Right renal pelvis (tissue), 4 donors: ENCODE measurements at regions not wholly inside any gene's neighbourhood (a gene's known extent, or its start where the extent isn't known, plus 50 kb on each side); places are given as distances from the start of the nearest gene placed in this dataset.

Experiments used
- DNase-seq, 4 donors: peaks; one replicate each; pipeline ENCODE4 v3.0.0-alpha.2; 2013; ENCODE audit warnings: low read depth in 4 of 4, low spot score in 3 of 4, missing footprints in 1 of 4

DNA sequence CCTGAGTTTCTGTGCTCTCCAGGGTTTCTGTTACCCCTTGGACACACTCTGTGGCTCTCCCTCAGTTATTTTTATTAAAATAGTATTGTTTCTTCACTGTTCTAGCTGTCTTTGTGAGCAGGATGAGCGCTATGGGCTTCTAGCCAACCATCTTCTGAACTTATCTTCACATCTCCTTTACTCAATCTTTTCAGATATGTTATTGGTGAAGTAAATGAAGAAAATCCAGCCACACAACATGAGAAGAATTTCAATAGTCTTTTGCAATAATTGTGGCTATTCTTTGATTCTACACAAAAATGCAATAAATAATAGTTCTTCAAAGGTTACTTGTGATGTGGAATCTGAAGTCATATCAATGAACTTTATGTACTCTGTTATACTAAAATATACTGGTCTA, 80.3 kb upstream of the CAMK1G start:
- no peak for DNase-seq

GRCh38 chr1:209504571-209504970, 78.9 kb upstream of the CAMK1G start:
- no peak for DNase-seq

GRCh38 chr1:209505044-209505443, 78.5 kb upstream of the CAMK1G start:
- no peak for DNase-seq

- no peak for DNase-seq
Observed at GRCh38 chr1:209506101-209506500, 77.4 kb upstream of the CAMK1G start.

- no peak for DNase-seq
Observed at GRCh38 chr1:209509039-209509438, 74.5 kb upstream of the CAMK1G start.

DNA sequence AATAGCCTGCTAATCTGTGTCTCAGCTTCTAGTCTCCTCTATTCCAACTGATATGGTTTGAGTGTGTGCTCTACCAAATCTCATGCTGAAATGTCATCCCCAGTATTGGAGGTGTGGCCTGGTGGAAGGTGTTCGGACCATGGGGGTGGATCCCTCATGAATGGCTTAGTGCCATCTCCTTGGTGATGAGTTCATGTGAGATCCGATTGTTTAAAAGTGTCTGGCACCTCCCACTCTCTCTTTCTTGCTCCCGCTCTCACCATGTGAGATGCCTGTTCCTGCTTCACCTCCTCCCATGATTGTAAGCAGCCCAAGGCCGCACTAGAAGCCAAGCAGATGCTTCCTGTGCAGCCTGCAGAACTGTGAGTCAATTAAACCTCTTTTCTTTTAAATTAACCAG, 73.5 kb upstream of the CAMK1G start:
- no peak for DNase-seq

- no peak for DNase-seq
Observed at GRCh38 chr1:209511169-209511568, 72.3 kb upstream of the CAMK1G start.

- no peak for DNase-seq
Observed at GRCh38 chr1:209512821-209513220, 70.7 kb upstream of the CAMK1G start.

- DNase-seq, result no peak
Observed at GRCh38 chr1:209513226-209513625, 70.3 kb upstream of the CAMK1G start.

GRCh38 chr1:209516771-209517680, 66.5 kb upstream of the CAMK1G start:
- DNase-seq, result no peak

DNA sequence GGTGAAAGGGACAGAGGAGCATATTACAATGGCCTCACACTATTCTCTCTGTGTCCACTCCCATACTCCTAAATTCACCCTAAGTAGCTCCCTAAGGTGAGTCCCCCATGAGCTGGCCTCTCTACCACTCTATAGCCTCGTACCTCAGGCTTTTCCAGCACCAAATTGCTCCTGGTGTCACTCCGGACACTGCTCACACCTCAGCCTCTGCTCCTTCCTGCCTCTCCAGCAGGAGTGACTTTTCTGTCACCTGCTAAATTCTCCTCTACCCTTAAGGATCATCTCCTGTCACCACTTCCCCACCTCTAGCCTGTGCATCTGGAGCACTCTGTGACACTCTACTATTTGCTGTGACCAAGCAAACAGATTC, 65.8 kb upstream of the CAMK1G start:
- no peak for DNase-seq

DNA sequence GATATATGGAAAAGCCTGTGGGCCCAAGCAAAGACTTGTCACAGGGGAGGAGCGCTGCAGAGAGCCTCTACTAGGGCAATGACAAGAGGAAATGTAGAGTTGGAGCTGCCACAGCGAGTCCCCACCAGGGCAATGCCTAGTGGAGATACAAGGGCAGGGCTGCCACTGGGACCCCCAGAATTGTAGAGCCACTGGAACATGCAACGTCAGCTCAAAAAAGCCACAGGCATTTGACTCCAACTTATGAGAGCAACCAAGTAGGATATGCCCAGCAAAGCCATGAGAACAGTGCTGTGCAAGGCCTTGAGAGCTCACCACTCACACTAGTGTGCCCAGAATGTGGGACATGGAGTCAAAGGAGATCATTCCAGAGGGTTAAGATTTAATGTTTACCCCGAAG, 63.7 kb upstream of the CAMK1G start:
- no peak for DNase-seq

DNA sequence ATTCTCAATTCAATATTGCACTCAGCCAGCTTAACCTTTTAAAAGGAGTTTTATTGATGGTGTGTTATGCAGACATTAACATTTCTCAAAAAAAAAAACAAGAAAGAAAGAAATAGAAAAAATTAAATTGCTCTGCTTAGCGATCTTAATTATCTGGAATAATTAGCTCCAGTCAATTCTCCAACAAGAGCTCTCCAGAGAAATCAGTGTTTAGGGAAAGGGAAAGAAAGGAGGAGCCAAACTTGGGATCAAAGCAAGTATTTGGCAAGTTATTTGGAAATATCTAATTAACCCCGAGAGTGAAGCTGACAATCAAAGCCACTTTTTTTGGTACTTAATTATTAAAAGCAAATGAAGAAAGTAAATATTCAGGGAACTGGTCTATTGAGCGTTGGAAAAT, 60.7 kb upstream of the CAMK1G start:
- DNase-seq, result no peak

DNA sequence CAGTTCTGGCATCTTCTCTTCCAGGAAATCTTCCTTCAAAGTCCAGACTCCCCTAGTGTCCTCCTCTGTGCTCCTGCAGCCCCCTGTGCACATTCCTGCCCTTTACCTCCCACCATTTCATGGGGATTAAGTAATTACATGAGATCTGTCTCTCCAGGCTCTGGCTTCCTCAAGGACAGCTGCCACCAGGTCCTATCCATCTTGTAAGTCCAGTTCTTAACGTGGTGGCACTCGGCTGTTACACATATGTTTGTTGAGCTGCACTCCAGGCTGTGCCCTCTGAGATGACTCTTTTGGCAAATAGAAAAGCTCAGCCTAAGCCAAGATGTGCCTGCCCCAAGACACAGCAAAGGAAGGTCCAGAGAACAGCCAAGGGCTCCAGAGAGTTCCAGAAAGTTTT, 57.4 kb upstream of the CAMK1G start:
- no peak for DNase-seq

GRCh38 chr1:209527372-209527771, 56.1 kb upstream of the CAMK1G start:
- no peak for DNase-seq

GRCh38 chr1:209527993-209528717, 55.4 kb upstream of the CAMK1G start:
- DNase-seq, result peak in 2 of 4 donors; percentile 28 to 37

- DNase-seq, result no peak
Observed at GRCh38 chr1:209529233-209529632, 54.3 kb upstream of the CAMK1G start.

GRCh38 chr1:209531006-209531405, 52.5 kb upstream of the CAMK1G start:
- no peak for DNase-seq

- no peak for DNase-seq
Observed at GRCh38 chr1:209531549-209531948, 52.0 kb upstream of the CAMK1G start.
